Ishikawa (cell line): ENCODE measurements at regions not wholly inside any gene's neighbourhood (a gene's known extent, or its start where the extent isn't known, plus 50 kb on each side); places are given as distances from the start of the nearest gene placed in this dataset.

Experiments
- CEBPB ChIP-seq: IDR thresholded peaks from 2 replicates; pipeline ENCODE4 v1.6.1; 2012
- CREB1 ChIP-seq: IDR thresholded peaks from 2 replicates; pipeline ENCODE4 v1.6.1; 2012; ENCODE audit warnings: low read depth
- EGR1 ChIP-seq: IDR thresholded peaks from 2 replicates; pipeline ENCODE4 v1.6.1; 2012
- EP300 ChIP-seq: IDR thresholded peaks from 2 replicates; pipeline ENCODE4 v1.6.1; 2012; ENCODE audit warnings: borderline replicate concordance
- FOXM1 ChIP-seq: IDR thresholded peaks from 2 replicates; pipeline ENCODE4 v1.6.1; 2012; ENCODE audit warnings: low read depth, borderline replicate concordance
- MAX ChIP-seq: IDR thresholded peaks from 2 replicates; pipeline ENCODE4 v1.6.1; 2012
- NFIC ChIP-seq: IDR thresholded peaks from 2 replicates; pipeline ENCODE4 v1.6.1; 2012
- RAD21 ChIP-seq: IDR thresholded peaks from 2 replicates; pipeline ENCODE4 v1.6.1; 2012; ENCODE audit warnings: low read depth
- REST ChIP-seq: IDR thresholded peaks from 2 replicates; pipeline ENCODE4 v1.6.1; 2012; ENCODE audit warnings: low read depth, mild to moderate bottlenecking
- TAF1 ChIP-seq: IDR thresholded peaks from 2 replicates; pipeline ENCODE4 v1.6.1; 2012; ENCODE audit warnings: low read depth, mild to moderate bottlenecking
- TCF12 ChIP-seq: IDR thresholded peaks from 2 replicates; pipeline ENCODE4 v1.6.1; 2012; ENCODE audit warnings: low read depth
- TEAD4 ChIP-seq: IDR thresholded peaks from 2 replicates; pipeline ENCODE4 v1.6.1; 2012
- YY1 ChIP-seq: IDR thresholded peaks from 2 replicates; pipeline ENCODE4 v1.6.1; 2012; ENCODE audit warnings: low read depth
- ZBTB7A ChIP-seq: IDR thresholded peaks from 2 replicates; pipeline ENCODE4 v1.6.1; 2012; ENCODE audit warnings: low read depth

GRCh38 chr18:60865801-60866200, 467.4 kb upstream of the CDH20 start:
- no peak for TF ChIP-seq RAD21
- no peak for TF ChIP-seq CREB1
- TF ChIP-seq REST: no peak
- TF ChIP-seq EGR1: no peak
- no peak for TF ChIP-seq TAF1
- no peak for TF ChIP-seq MAX
- no peak for TF ChIP-seq EP300
- no peak for TF ChIP-seq YY1
- no peak for TF ChIP-seq ZBTB7A
- TF ChIP-seq FOXM1: no peak
- no peak for TF ChIP-seq CEBPB
- no peak for TF ChIP-seq NFIC
- TF ChIP-seq TCF12: no peak
- TF ChIP-seq TEAD4: no peak
